ENCODE measurements at regions not wholly inside any gene's neighbourhood (a gene's known extent, or its start where the extent isn't known, plus 50 kb on each side); places are given as distances from the start of the nearest gene placed in this dataset.

DNA sequence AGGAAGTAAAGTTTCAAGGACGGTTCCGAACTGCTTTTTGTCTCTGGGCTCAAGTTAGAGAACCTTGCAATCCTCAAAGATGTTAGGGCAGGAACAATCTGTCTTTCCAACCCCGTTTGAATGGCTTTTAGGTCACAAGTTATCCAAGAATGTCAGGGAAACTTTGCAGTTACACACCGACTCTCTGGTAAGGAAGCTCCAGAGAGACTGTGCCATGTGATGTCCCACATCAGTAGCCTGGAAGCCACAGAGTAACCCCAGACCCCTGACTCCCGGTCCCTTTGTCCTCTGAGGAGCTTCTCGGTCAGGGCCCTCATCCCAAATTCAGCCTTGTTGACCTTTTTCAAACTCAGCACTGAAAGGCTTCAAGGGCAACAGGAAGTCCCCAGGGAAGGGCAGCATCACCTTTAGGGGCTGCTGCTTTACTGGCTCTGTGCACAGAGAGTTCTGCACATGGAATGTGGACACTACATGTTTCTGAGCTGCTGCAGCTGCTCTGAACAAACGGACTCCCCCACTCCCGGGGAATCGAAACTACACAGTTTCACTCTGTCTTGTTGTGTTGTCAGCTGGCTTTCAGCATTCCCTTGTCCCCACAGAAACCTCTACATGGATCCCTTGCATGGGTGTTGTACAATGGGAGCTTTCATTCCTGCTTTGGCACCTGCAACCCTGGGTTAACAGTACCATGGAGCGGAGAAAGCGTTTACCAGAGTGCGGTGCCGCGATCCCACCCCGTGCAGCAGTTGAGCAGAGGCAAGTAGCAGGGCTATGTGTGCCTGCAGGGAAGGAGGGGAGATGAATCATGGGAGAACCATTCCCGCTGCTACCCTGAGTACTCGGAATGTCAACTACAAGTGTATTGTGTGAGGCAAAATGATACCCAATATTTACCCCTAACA is 408.2 kb upstream of the THBS1 start:
- H3K9me3 ChIP-seq (replicated peaks; ENCODE audit: control insufficient read depth, insufficient read depth, low read length) = no peaks in the 10 kb centered on the region
- DNase-seq (ENCODE audit: low read depth, low spot score) = peak; percentile 50
- intact Hi-C loops (cut with micrococcal nuclease) (loop anchor here (1.0 to 5.0 kb wide), 15 partner anchors 32 to 584 kb away; no protein-coding TSS in a partner anchor), dilution Hi-C loops (cut with MboI; ENCODE audit: extremely low pct_ligation_motif_present, low sequenced_read_pairs) (no loop called here)
- H3K4me3 ChIP-seq (replicated peaks in 1 of 3; ENCODE audit: insufficient read depth in 1 of 3, low read depth in 1 of 3, low read length in 3 of 3) = no peak overlapping the region
- ChIA-PET CTCF (interaction anchor here (0.7 to 2.4 kb wide), 29 partner anchors 16 to 584 kb away, joined by 3 to 47 read pairs (median 6); partner anchors contain the start of gene THBS1), POLR2A (interaction anchor here (0.9 to 3.6 kb wide), 12 partner anchors 32 to 422 kb away, joined by 3 to 44 read pairs (median 5); partner anchors contain the start of gene THBS1)
- H2AFZ ChIP-seq (ENCODE audit: low read depth, low read length) = peak overlapping the region; percentile 12
- BruUV-seq (replicated peaks) = TSS peak; percentile 83
- H3K27me3 ChIP-seq (ENCODE audit: control insufficient read depth in 2 of 2, insufficient read depth in 2 of 2, low read length in 2 of 2) = no peaks in the 10 kb centered on the region
- H3K79me2 ChIP-seq (ENCODE audit: control insufficient read depth, insufficient read depth, low read length) = no peaks in the 10 kb centered on the region
- no peaks in the 10 kb centered on the region for H3K9me1 ChIP-seq (replicated peaks; ENCODE audit: control insufficient read depth, extremely low read depth, insufficient read depth, low read length)
- peak overlapping the region; percentile 87 for H3K27ac ChIP-seq (ENCODE audit: insufficient read depth, low read depth, low read length)
- no peak overlapping the region for H3K4me2 ChIP-seq (ENCODE audit: insufficient read depth, low read length)
- H3K4me1 ChIP-seq (ENCODE audit: control insufficient read depth, extremely low read depth, insufficient read depth, low read length) = peaks cover 17% of the 10 kb centered on the region
- peak overlapping the region; percentile 79 for H3K9ac ChIP-seq (replicated peaks; ENCODE audit: extremely low read depth, insufficient read depth, low read length)
- H4K20me1 ChIP-seq (replicated peaks; ENCODE audit: control insufficient read depth, extremely low read depth, insufficient read depth, low read length) = no peaks in the 10 kb centered on the region
- TF ChIP-seq JUN (IDR thresholded peaks at IDR 0.05; ENCODE audit: borderline replicate concordance, insufficient read depth, insufficient read length, low read depth) (no peak), POLR2AphosphoS5 (IDR thresholded peaks at IDR 0.05; ENCODE audit: insufficient read depth, low read depth, low read length) (no peak), FOS (IDR thresholded peaks at IDR 0.05; ENCODE audit: borderline replicate concordance, insufficient read depth, low read length) (no peak), GATA2 (IDR thresholded peaks at IDR 0.05; ENCODE audit: insufficient read depth, insufficient read length, low read depth, low read length) (no peak), POLR2A (IDR thresholded peaks at IDR 0.05; ENCODE audit: low read depth, low read length) (peak; percentile 13), MYC (IDR thresholded peaks at IDR 0.05; ENCODE audit: low read depth, low read length) (no peak), EZH2 (IDR thresholded peaks at IDR 0.05; ENCODE audit: borderline replicate concordance, low read depth, low read length, severe bottlenecking) (no peak)
- TF ChIP-seq, protein P1, sequence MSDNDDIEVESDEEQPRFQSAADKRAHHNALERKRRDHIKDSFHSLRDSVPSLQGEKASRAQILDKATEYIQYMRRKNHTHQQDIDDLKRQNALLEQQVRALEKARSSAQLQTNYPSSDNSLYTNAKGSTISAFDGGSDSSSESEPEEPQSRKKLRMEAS (IDR thresholded peaks at IDR 0.05; ENCODE audit: insufficient read depth, insufficient read length) = no peak
- no peak for FAIRE-seq
- H3K36me3 ChIP-seq (ENCODE audit: control insufficient read depth in 2 of 2, extremely low read depth in 1 of 2, insufficient read depth in 2 of 2, low read length in 2 of 2) = no peaks in the 10 kb centered on the region

Measured in endothelial cell of umbilical vein (primary cell).